ENCODE measurements at regions not wholly inside any gene's neighbourhood (a gene's known extent, or its start where the extent isn't known, plus 50 kb on each side); places are given as distances from the start of the nearest gene placed in this dataset.
A peak's percentile ranks its signal among the peaks of the same experiment; 100 is the strongest.
"Not testable (repeated sequence)": the region's sequence is repeated elsewhere in the genome, so short reads cannot be mapped to it uniquely, and the experiment has no call there.

GRCh38 chr20:20784450-20784849, 72.0 kb upstream of the RALGAPA2 start:
- H3K27me3 Mint-ChIP-seq; intact Hi-C loops (cut with DNase I, micrococcal nuclease); H3K27ac Mint-ChIP-seq; H3K36me3 Mint-ChIP-seq (ENCODE audit: low read depth); H3K4me3 Mint-ChIP-seq; POLR2A ChIA-PET; CTCF ChIA-PET; H3K4me1 Mint-ChIP-seq; ATAC-seq; H3K9me3 Mint-ChIP-seq (ENCODE audit: low read depth); DNase-seq: not testable (repeated sequence)

GRCh38 chr20:20783450-20783849, 71.0 kb upstream of the RALGAPA2 start:
- peaks cover 6% of the 10 kb centered on the region for H3K9me3 Mint-ChIP-seq (ENCODE audit: low read depth)
- ChIA-PET POLR2A (no interaction called here), CTCF (interaction anchor here (0.7 to 0.8 kb wide), 2 partner anchors 43 to 1642 kb away, joined by 3 to 6 read pairs; no protein-coding TSS in a partner anchor)
- DNase-seq (no peak), ATAC-seq (no peak)
- H3K4me1 Mint-ChIP-seq, result no peaks in the 10 kb centered on the region
- H3K27me3 Mint-ChIP-seq, result peaks cover 5% of the 10 kb centered on the region
- intact Hi-C loops (cut with DNase I, micrococcal nuclease), result no loop called here
- no peaks in the 10 kb centered on the region for H3K36me3 Mint-ChIP-seq (ENCODE audit: low read depth)
- no peak overlapping the region for H3K27ac Mint-ChIP-seq
- H3K4me3 Mint-ChIP-seq, result no peak overlapping the region

- no peaks in the 10 kb centered on the region for H3K4me1 Mint-ChIP-seq
- H3K27ac Mint-ChIP-seq, result no peak overlapping the region
- peaks cover 6% of the 10 kb centered on the region for H3K9me3 Mint-ChIP-seq (ENCODE audit: low read depth)
- CTCF ChIA-PET, result interaction anchor here (0.5 kb wide), 1 partner anchor 116 kb away, joined by 3 read pairs; no protein-coding TSS in a partner anchor
- no peak overlapping the region for H3K4me3 Mint-ChIP-seq
- DNase-seq, result no peak
- no peak for ATAC-seq
- no peaks in the 10 kb centered on the region for H3K36me3 Mint-ChIP-seq (ENCODE audit: low read depth)
- intact Hi-C loops (cut with DNase I, micrococcal nuclease), result no loop called here
- H3K27me3 Mint-ChIP-seq, result peaks cover 6% of the 10 kb centered on the region
- POLR2A ChIA-PET, result interaction anchor here (0.6 kb wide), 1 partner anchor 1724 kb away, joined by 3 read pairs; no protein-coding TSS in a partner anchor
Observed at GRCh38 chr20:20782755-20783154, 70.3 kb upstream of the RALGAPA2 start.

- peaks cover 3% of the 10 kb centered on the region for H3K9me3 Mint-ChIP-seq (ENCODE audit: low read depth)
- H3K4me1 Mint-ChIP-seq, result no peaks in the 10 kb centered on the region
- no peak overlapping the region for H3K27ac Mint-ChIP-seq
- H3K4me3 Mint-ChIP-seq, result no peak overlapping the region
- no peak for DNase-seq
- H3K27me3 Mint-ChIP-seq, result peaks cover 7% of the 10 kb centered on the region
- no peak for ATAC-seq
- CTCF ChIA-PET, result no interaction called here
- POLR2A ChIA-PET, result interaction anchor here (0.6 kb wide), 1 partner anchor 12 kb away, joined by 4 read pairs; no protein-coding TSS in a partner anchor
- no peaks in the 10 kb centered on the region for H3K36me3 Mint-ChIP-seq (ENCODE audit: low read depth)
- intact Hi-C loops (cut with DNase I, micrococcal nuclease), result no loop called here
Observed at GRCh38 chr20:20782231-20782630, 69.8 kb upstream of the RALGAPA2 start.

GRCh38 chr20:20781029-20781428, 68.6 kb upstream of the RALGAPA2 start:
- Mint-ChIP-seq H3K4me1 (no peaks in the 10 kb centered on the region), H3K27me3 (peaks cover 6% of the 10 kb centered on the region), H3K36me3 (ENCODE audit: low read depth) (no peaks in the 10 kb centered on the region), H3K4me3 (no peak overlapping the region), H3K9me3 (ENCODE audit: low read depth) (peaks cover 2% of the 10 kb centered on the region), H3K27ac (no peak overlapping the region)
- ChIA-PET CTCF (no interaction called here), POLR2A (no interaction called here)
- DNase-seq (no peak), ATAC-seq (no peak)
- intact Hi-C loops (cut with DNase I, micrococcal nuclease), result no loop called here

GRCh38 chr20:20780127-20780824, 67.8 kb upstream of the RALGAPA2 start:
- peak; percentile 18 for DNase-seq
- intact Hi-C loops (cut with DNase I, micrococcal nuclease), result no loop called here
- ATAC-seq, result no peak
- ChIA-PET POLR2A (no interaction called here), CTCF (no interaction called here)
- no peak overlapping the region for H3K27ac Mint-ChIP-seq
- H3K4me3 Mint-ChIP-seq, result no peak overlapping the region
- no peaks in the 10 kb centered on the region for H3K36me3 Mint-ChIP-seq (ENCODE audit: low read depth)
- peaks cover 6% of the 10 kb centered on the region for H3K27me3 Mint-ChIP-seq
- no peaks in the 10 kb centered on the region for H3K9me3 Mint-ChIP-seq (ENCODE audit: low read depth)
- H3K4me1 Mint-ChIP-seq, result no peaks in the 10 kb centered on the region

GRCh38 chr20:20778676-20779075, 66.2 kb upstream of the RALGAPA2 start:
- DNase-seq (no peak), ATAC-seq (no peak)
- Mint-ChIP-seq H3K9me3 (ENCODE audit: low read depth) (no peaks in the 10 kb centered on the region), H3K27ac (no peak overlapping the region), H3K36me3 (ENCODE audit: low read depth) (no peaks in the 10 kb centered on the region), H3K4me3 (no peak overlapping the region), H3K27me3 (peaks cover 13% of the 10 kb centered on the region), H3K4me1 (no peaks in the 10 kb centered on the region)
- intact Hi-C loops (cut with DNase I, micrococcal nuclease), result no loop called here
- ChIA-PET POLR2A (no interaction called here), CTCF (interaction anchor here (0.6 kb wide), 1 partner anchor 171 kb away, joined by 3 read pairs; no protein-coding TSS in a partner anchor)

GRCh38 chr20:20772497-20773085, 60.1 kb upstream of the RALGAPA2 start:
- ChIA-PET CTCF (interaction anchor here (0.8 kb wide), 1 partner anchor 53 kb away, joined by 4 read pairs; no protein-coding TSS in a partner anchor), POLR2A (no interaction called here)
- no peak overlapping the region for H3K4me3 Mint-ChIP-seq
- peaks cover 19% of the 10 kb centered on the region for H3K27me3 Mint-ChIP-seq
- H3K9me3 Mint-ChIP-seq (ENCODE audit: low read depth), result peaks cover 3% of the 10 kb centered on the region
- DNase-seq (no peak), ATAC-seq (no peak)
- peaks cover 3% of the 10 kb centered on the region for H3K4me1 Mint-ChIP-seq
- no peak overlapping the region for H3K27ac Mint-ChIP-seq
- intact Hi-C loops (cut with DNase I, micrococcal nuclease), result no loop called here
- H3K36me3 Mint-ChIP-seq (ENCODE audit: low read depth), result no peaks in the 10 kb centered on the region

GRCh38 chr20:20768202-20768815, 55.9 kb upstream of the RALGAPA2 start:
- intact Hi-C loops (cut with DNase I, micrococcal nuclease), result loop anchor here in 1 of 2 experiments (10.0 kb wide), 1 partner anchor 54 kb away; the partner anchor contains the start of gene RALGAPA2
- no peaks in the 10 kb centered on the region for H3K36me3 Mint-ChIP-seq (ENCODE audit: low read depth)
- H3K27ac Mint-ChIP-seq, result no peak overlapping the region
- DNase-seq (no peak), ATAC-seq (no peak)
- H3K4me3 Mint-ChIP-seq, result no peak overlapping the region
- peaks cover 3% of the 10 kb centered on the region for H3K9me3 Mint-ChIP-seq (ENCODE audit: low read depth)
- peaks cover 11% of the 10 kb centered on the region for H3K27me3 Mint-ChIP-seq
- H3K4me1 Mint-ChIP-seq, result peaks cover 3% of the 10 kb centered on the region
- CTCF ChIA-PET, result no interaction called here
- POLR2A ChIA-PET, result no interaction called here

- intact Hi-C loops (cut with DNase I, micrococcal nuclease), result loop anchor here in 1 of 2 experiments (10.0 kb wide), 1 partner anchor 51 kb away; the partner anchor contains the start of gene RALGAPA2
- peaks cover 3% of the 10 kb centered on the region for H3K4me1 Mint-ChIP-seq
- no peak for ATAC-seq
- no peak overlapping the region for H3K27ac Mint-ChIP-seq
- DNase-seq, result no peak
- CTCF ChIA-PET, result no interaction called here
- no peak overlapping the region for H3K4me3 Mint-ChIP-seq
- no peaks in the 10 kb centered on the region for H3K9me3 Mint-ChIP-seq (ENCODE audit: low read depth)
- peaks cover 7% of the 10 kb centered on the region for H3K27me3 Mint-ChIP-seq
- no peaks in the 10 kb centered on the region for H3K36me3 Mint-ChIP-seq (ENCODE audit: low read depth)
- POLR2A ChIA-PET, result no interaction called here
Observed at GRCh38 chr20:20765696-20766365, 53.4 kb upstream of the RALGAPA2 start.

GRCh38 chr20:20763650-20764049, 51.2 kb upstream of the RALGAPA2 start:
- no peaks in the 10 kb centered on the region for H3K36me3 Mint-ChIP-seq (ENCODE audit: low read depth)

More at GRCh38 chr20:20763650-20764049, 51.2 kb upstream of the RALGAPA2 start:
- ATAC-seq (no peak), DNase-seq (no peak)
- ChIA-PET POLR2A (no interaction called here), CTCF (no interaction called here)
- no peaks in the 10 kb centered on the region for H3K4me1 Mint-ChIP-seq
- H3K9me3 Mint-ChIP-seq (ENCODE audit: low read depth), result no peaks in the 10 kb centered on the region
- H3K27me3 Mint-ChIP-seq, result peaks cover 6% of the 10 kb centered on the region
- no peak overlapping the region for H3K4me3 Mint-ChIP-seq
- intact Hi-C loops (cut with DNase I, micrococcal nuclease), result loop anchor here in 1 of 2 experiments (10.0 kb wide), 1 partner anchor 49 kb away; the partner anchor contains the start of gene RALGAPA2
- H3K27ac Mint-ChIP-seq, result no peak overlapping the region

All from activated CD4-positive, alpha-beta T cell treated with anti-CD3 and anti-CD28 coated beads for 36 hours (primary cell).